GM23338 (cell line): ENCODE measurements at regions not wholly inside any gene's neighbourhood (a gene's known extent, or its start where the extent isn't known, plus 50 kb on each side); places are given as distances from the start of the nearest gene placed in this dataset.

Experiments
- ATAC-seq: fragments of 200-7000 bp; cut with Tn5 transposase; 3 replicates; pipeline ENCODE4 v1.9.1; 2020
- DNase-seq: peaks from one replicate; pipeline ENCODE4 v3.0.0-alpha.2; 2015; ENCODE audit warnings: low spot score
- H2AFZ ChIP-seq: fragments of 200-600 bp; sonication (generic); 2 replicates; pipeline ENCODE4 v1.8.0; 2016; ENCODE audit warnings: antibody characterized with exemption, mild to moderate bottlenecking, moderate library complexity
- H3F3A ChIP-seq: fragments of 200-600 bp; sonication (generic); replicated peaks from 2 replicates; pipeline ENCODE4 v1.8.0; 2017; ENCODE audit warnings: antibody characterized with exemption, mixed run types, low read depth
- H3K27ac ChIP-seq: fragments of 200-600 bp; sonication (generic); 2 replicates; pipeline ENCODE4 v1.6.1; 2016; ENCODE audit warnings: low read depth
- H3K27me3 ChIP-seq: fragments of 200-600 bp; sonication (generic); 2 replicates; pipeline ENCODE4 v1.8.0; 2016; ENCODE audit warnings: mild to moderate bottlenecking, mixed run types, moderate library complexity; ENCODE audit not compliant: insufficient read depth
- H3K36me3 ChIP-seq: fragments of 200-600 bp; sonication (generic); 2 replicates; pipeline ENCODE4 v1.8.0; 2016; ENCODE audit warnings: mild to moderate bottlenecking; ENCODE audit not compliant: insufficient read depth
- H3K4me1 ChIP-seq: fragments of 200-600 bp; sonication (generic); 2 replicates; pipeline ENCODE4 v1.8.0; 2016; ENCODE audit warnings: mild to moderate bottlenecking, moderate library complexity; ENCODE audit not compliant: insufficient read depth
- H3K4me2 ChIP-seq: fragments of 200-600 bp; sonication (generic); 2 replicates; pipeline ENCODE4 v1.7.1; 2017; ENCODE audit warnings: mixed run types
- H3K4me3 ChIP-seq: fragments of 200-600 bp; sonication (generic); 2 replicates; pipeline ENCODE4 v1.6.1; 2016; ENCODE audit warnings: mixed run types
- H3K79me2 ChIP-seq: fragments of 200-600 bp; sonication (generic); replicated peaks from 2 replicates; pipeline ENCODE4 v1.8.0; 2017; ENCODE audit warnings: mild to moderate bottlenecking; ENCODE audit not compliant: insufficient read depth
- H3K9me2 ChIP-seq: fragments of 200-600 bp; sonication (generic); 2 replicates; pipeline ENCODE4 v1.8.0; 2017; ENCODE audit not compliant: insufficient read depth
- H4K20me1 ChIP-seq: fragments of 200-600 bp; sonication (generic); replicated peaks from 2 replicates; pipeline ENCODE4 v1.8.0; 2017; ENCODE audit warnings: mild to moderate bottlenecking; ENCODE audit not compliant: insufficient read depth
- H3K27ac Mint-ChIP-seq: 2 replicates; pipeline ENCODE4 v1.8.0; 2020; ENCODE audit warnings: inconsistent platforms, mild to moderate bottlenecking, moderate library complexity, mixed read lengths
- H3K27me3 Mint-ChIP-seq: 3 replicates; pipeline ENCODE4 v1.8.0; 2022; ENCODE audit warnings: low read depth, mild to moderate bottlenecking, moderate library complexity, mixed read lengths, inconsistent platforms; ENCODE audit not compliant: insufficient read depth, poor library complexity
- H3K36me3 Mint-ChIP-seq: 3 replicates; pipeline ENCODE4 v1.8.0; 2021; ENCODE audit warnings: low read depth, mild to moderate bottlenecking, inconsistent platforms, moderate library complexity, mixed read lengths
- H3K4me1 Mint-ChIP-seq: 3 replicates; pipeline ENCODE4 v1.8.0; 2020; ENCODE audit warnings: mild to moderate bottlenecking, inconsistent platforms, mixed read lengths
- H3K4me3 Mint-ChIP-seq: 3 replicates; pipeline ENCODE4 v1.8.0; 2021; ENCODE audit warnings: moderate library complexity, mild to moderate bottlenecking, inconsistent platforms, mixed read lengths
- H3K9me3 Mint-ChIP-seq: 3 replicates; pipeline ENCODE4 v1.8.0; 2020; ENCODE audit warnings: moderate library complexity, mild to moderate bottlenecking, inconsistent platforms, mixed read lengths
- CREB1 ChIP-seq: fragments of 250-450 bp; sonication (Bioruptor Pico); IDR thresholded peaks from 2 replicates; pipeline ENCODE4 v1.5.0; 2020; ENCODE audit warnings: low read depth, mild to moderate bottlenecking, moderate library complexity
- ETS1 ChIP-seq: IDR thresholded peaks from 2 replicates; pipeline ENCODE4 v1.6.1; 2016; ENCODE audit warnings: antibody characterized with exemption
- EZH2 ChIP-seq: fragments of 200-600 bp; sonication (generic); IDR thresholded peaks from one replicate; pipeline ENCODE4 v1.8.0; 2017; ENCODE audit warnings: antibody characterized with exemption, mild to moderate bottlenecking, low read depth; ENCODE audit not compliant: unreplicated experiment
- EZH2phosphoT487 ChIP-seq: fragments of 200-600 bp; sonication (generic); IDR thresholded peaks from one replicate; pipeline ENCODE4 v1.8.1; 2018; ENCODE audit warnings: antibody characterized with exemption; ENCODE audit not compliant: unreplicated experiment
- JUNB ChIP-seq: IDR thresholded peaks from one replicate; pipeline ENCODE4 v1.6.1; 2016; ENCODE audit warnings: antibody characterized with exemption; ENCODE audit not compliant: unreplicated experiment
- POLR2AphosphoS5 ChIP-seq: IDR thresholded peaks from 2 replicates; pipeline ENCODE4 v1.6.1; 2016; ENCODE audit warnings: antibody characterized with exemption, low read depth
- STAT1 ChIP-seq: IDR thresholded peaks from one replicate; pipeline ENCODE4 v1.6.1; 2016; ENCODE audit warnings: antibody characterized with exemption; ENCODE audit not compliant: unreplicated experiment
- ZNF331 ChIP-seq: fragments of 250-450 bp; sonication (Bioruptor Pico); IDR thresholded peaks from 2 replicates; pipeline ENCODE4 v1.5.0; 2020; ENCODE audit warnings: low read depth, mild to moderate bottlenecking, moderate library complexity
- TF ChIP-seq, protein P1 (sequence below): fragments of 250-450 bp; sonication (Bioruptor Pico); IDR thresholded peaks from 2 replicates; pipeline ENCODE4 v1.5.0; 2020; ENCODE audit warnings: mild to moderate bottlenecking, moderate library complexity

GRCh38 chr5:133679534-133679933, 67.2 kb upstream of the FSTL4 start (continued):
- TF ChIP-seq, protein P1, sequence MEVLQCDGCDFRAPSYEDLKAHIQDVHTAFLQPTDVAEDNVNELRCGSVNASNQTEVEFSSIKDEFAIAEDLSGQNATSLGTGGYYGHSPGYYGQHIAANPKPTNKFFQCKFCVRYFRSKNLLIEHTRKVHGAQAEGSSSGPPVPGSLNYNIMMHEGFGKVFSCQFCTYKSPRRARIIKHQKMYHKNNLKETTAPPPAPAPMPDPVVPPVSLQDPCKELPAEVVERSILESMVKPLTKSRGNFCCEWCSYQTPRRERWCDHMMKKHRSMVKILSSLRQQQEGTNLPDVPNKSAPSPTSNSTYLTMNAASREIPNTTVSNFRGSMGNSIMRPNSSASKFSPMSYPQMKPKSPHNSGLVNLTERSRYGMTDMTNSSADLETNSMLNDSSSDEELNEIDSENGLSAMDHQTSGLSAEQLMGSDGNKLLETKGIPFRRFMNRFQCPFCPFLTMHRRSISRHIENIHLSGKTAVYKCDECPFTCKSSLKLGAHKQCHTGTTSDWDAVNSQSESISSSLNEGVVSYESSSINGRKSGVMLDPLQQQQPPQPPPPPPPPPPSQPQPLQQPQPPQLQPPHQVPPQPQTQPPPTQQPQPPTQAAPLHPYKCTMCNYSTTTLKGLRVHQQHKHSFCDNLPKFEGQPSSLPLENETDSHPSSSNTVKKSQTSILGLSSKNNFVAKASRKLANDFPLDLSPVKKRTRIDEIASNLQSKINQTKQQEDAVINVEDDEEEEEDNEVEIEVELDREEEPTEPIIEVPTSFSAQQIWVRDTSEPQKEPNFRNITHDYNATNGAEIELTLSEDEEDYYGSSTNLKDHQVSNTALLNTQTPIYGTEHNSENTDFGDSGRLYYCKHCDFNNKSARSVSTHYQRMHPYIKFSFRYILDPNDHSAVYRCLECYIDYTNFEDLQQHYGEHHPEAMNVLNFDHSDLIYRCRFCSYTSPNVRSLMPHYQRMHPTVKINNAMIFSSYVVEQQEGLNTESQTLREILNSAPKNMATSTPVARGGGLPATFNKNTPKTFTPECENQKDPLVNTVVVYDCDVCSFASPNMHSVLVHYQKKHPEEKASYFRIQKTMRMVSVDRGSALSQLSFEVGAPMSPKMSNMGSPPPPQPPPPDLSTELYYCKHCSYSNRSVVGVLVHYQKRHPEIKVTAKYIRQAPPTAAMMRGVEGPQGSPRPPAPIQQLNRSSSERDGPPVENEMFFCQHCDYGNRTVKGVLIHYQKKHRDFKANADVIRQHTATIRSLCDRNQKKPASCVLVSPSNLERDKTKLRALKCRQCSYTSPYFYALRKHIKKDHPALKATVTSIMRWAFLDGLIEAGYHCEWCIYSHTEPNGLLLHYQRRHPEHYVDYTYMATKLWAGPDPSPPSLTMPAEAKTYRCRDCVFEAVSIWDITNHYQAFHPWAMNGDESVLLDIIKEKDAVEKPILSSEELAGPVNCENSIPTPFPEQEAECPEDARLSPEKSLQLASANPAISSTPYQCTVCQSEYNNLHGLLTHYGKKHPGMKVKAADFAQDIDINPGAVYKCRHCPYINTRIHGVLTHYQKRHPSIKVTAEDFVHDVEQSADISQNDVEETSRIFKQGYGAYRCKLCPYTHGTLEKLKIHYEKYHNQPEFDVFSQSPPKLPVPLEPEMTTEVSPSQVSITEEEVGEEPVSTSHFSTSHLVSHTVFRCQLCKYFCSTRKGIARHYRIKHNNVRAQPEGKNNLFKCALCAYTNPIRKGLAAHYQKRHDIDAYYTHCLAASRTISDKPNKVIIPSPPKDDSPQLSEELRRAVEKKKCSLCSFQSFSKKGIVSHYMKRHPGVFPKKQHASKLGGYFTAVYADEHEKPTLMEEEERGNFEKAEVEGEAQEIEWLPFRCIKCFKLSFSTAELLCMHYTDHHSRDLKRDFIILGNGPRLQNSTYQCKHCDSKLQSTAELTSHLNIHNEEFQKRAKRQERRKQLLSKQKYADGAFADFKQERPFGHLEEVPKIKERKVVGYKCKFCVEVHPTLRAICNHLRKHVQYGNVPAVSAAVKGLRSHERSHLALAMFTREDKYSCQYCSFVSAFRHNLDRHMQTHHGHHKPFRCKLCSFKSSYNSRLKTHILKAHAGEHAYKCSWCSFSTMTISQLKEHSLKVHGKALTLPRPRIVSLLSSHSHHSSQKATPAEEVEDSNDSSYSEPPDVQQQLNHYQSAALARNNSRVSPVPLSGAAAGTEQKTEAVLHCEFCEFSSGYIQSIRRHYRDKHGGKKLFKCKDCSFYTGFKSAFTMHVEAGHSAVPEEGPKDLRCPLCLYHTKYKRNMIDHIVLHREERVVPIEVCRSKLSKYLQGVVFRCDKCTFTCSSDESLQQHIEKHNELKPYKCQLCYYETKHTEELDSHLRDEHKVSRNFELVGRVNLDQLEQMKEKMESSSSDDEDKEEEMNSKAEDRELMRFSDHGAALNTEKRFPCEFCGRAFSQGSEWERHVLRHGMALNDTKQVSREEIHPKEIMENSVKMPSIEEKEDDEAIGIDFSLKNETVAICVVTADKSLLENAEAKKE (CRISPR knock-in tag), result no peak
- TF ChIP-seq ZNF331 (no peak), POLR2AphosphoS5 (no peak), ETS1 (no peak), EZH2 (no peak), STAT1 (no peak)

DNA sequence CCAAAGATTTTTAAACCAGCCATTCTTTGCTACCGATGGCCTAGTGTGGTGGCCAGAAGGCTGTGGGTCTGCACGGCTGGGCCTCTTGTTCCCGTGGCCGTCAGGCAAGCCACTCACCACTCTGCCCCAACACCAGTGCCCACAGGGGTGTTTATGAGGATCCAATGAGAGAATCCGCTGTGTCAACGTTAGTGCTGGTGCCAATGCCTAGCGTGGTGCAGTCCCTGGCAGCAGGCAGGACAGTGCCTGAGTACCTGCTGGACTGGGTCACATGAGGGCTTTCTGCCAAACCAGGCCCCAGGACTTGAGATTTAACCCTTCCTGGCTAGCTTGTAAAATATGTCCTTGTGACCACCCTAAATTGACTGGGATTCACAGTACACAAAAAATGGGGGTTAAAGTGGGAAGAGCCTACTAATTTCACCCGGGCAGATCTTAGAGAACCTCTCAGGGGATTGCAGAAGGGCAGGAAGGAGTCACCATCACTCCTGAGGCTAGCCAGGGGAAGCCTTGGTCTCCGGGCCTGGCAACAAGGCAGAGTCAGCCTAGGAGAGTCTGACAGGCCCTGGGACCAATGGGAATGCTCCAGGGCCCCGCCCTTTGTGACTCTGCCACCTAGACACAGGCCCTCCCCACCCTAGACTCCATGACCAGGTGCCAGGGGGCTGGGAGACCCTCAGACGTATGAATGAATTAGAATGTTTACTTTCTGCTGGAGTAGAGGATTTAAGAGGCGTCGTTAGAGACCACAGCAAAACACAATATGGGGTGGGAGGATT, 63.2 kb upstream of the FSTL4 start:
- no peaks in the 10 kb centered on the region for H3K79me2 ChIP-seq
- DNase-seq (peak; percentile 16), ATAC-seq (peak; percentile 92)
- H4K20me1 ChIP-seq, result no peaks in the 10 kb centered on the region
- peaks cover 6% of the 10 kb centered on the region for H3K27me3 Mint-ChIP-seq
- peaks cover 16% of the 10 kb centered on the region for H3K4me1 Mint-ChIP-seq
- no peaks in the 10 kb centered on the region for H3F3A ChIP-seq
- H3K27me3 ChIP-seq, result no peaks in the 10 kb centered on the region
- no peaks in the 10 kb centered on the region for H3K36me3 ChIP-seq
- no peak overlapping the region; the same call in 2 of the 3 replicates for H3K4me3 Mint-ChIP-seq
- no peak overlapping the region for H3K27ac ChIP-seq
- H3K36me3 Mint-ChIP-seq, result peaks cover 2% of the 10 kb centered on the region; the same call in 1 of the 3 replicates
- H3K9me3 Mint-ChIP-seq, result peaks cover 10% of the 10 kb centered on the region; the same call in 2 of the 3 replicates
- no peak overlapping the region for H3K4me3 ChIP-seq
- peaks cover 16% of the 10 kb centered on the region for H3K4me1 ChIP-seq
- H3K27ac Mint-ChIP-seq, result peak overlapping the region; percentile 66
- TF ChIP-seq POLR2AphosphoS5 (no peak), CREB1 (no peak), ZNF331 (no peak), EZH2phosphoT487 (no peak), STAT1 (no peak), JUNB (no peak), EZH2 (no peak)
- H3K9me2 ChIP-seq, result 0 out of 2 replicates have a peak, but pooled peaks cover 6% of the 10 kb centered on the region
- 0 out of 2 replicates have a peak overlapping the region, but pooled peaks have one; percentile 2 for H3K4me2 ChIP-seq
- H2AFZ ChIP-seq, result peak overlapping the region; percentile 95
